ENCODE measurements at regions not wholly inside any gene's neighbourhood (a gene's known extent, or its start where the extent isn't known, plus 50 kb on each side); places are given as distances from the start of the nearest gene placed in this dataset.
"Not testable (repeated sequence)": the region's sequence is repeated elsewhere in the genome, so short reads cannot be mapped to it uniquely, and the experiment has no call there.

- H3K4me3 ChIP-seq (ENCODE audit: low read depth, low read length) = no peak overlapping the region
- TF ChIP-seq CTCF (IDR thresholded peaks at IDR 0.05; ENCODE audit: borderline replicate concordance, insufficient read depth, low read depth, low read length) = no peak
Measured at GRCh38 chr7:15829691-15830090, 143.2 kb upstream of the MEOX2 start.

GRCh38 chr7:15828881-15829280 is 142.4 kb upstream of the MEOX2 start:
- no peak for TF ChIP-seq CTCF (IDR thresholded peaks at IDR 0.05; ENCODE audit: borderline replicate concordance, insufficient read depth, low read depth, low read length)

GRCh38 chr7:15821484-15822427 is 135.3 kb upstream of the MEOX2 start:
- TF ChIP-seq CTCF (IDR thresholded peaks at IDR 0.05; ENCODE audit: borderline replicate concordance, insufficient read depth, low read depth, low read length) = no peak
- no peak overlapping the region for H3K4me3 ChIP-seq (ENCODE audit: low read depth, low read length)

More at GRCh38 chr7:15828881-15829280, 142.4 kb upstream of the MEOX2 start:
- H3K4me3 ChIP-seq (ENCODE audit: low read depth, low read length) = no peak overlapping the region

- no peak overlapping the region for H3K4me3 ChIP-seq (ENCODE audit: low read depth, low read length)
- no peak for TF ChIP-seq CTCF (IDR thresholded peaks at IDR 0.05; ENCODE audit: borderline replicate concordance, insufficient read depth, low read depth, low read length)
Measured at GRCh38 chr7:15820319-15820718, 133.8 kb upstream of the MEOX2 start.

GRCh38 chr7:15816835-15817426 is 130.4 kb upstream of the MEOX2 start:
- TF ChIP-seq CTCF (IDR thresholded peaks at IDR 0.05; ENCODE audit: borderline replicate concordance, insufficient read depth, low read depth, low read length) = no peak
- no peak overlapping the region for H3K4me3 ChIP-seq (ENCODE audit: low read depth, low read length)

GRCh38 chr7:15813448-15813847 is 127.0 kb upstream of the MEOX2 start:
- H3K4me3 ChIP-seq (ENCODE audit: low read depth, low read length) = no peak overlapping the region
- no peak for TF ChIP-seq CTCF (IDR thresholded peaks at IDR 0.05; ENCODE audit: borderline replicate concordance, insufficient read depth, low read depth, low read length)

- H3K4me3 ChIP-seq (ENCODE audit: low read depth, low read length) = not testable (repeated sequence)
Measured at GRCh38 chr7:15810383-15810782, 123.9 kb upstream of the MEOX2 start.

- not testable (repeated sequence) for H3K4me3 ChIP-seq (ENCODE audit: low read depth, low read length)
Measured at GRCh38 chr7:15809936-15810335, 123.5 kb upstream of the MEOX2 start.

Measured in GM12875 (cell line).